HEK293 (cell line): ENCODE measurements at regions not wholly inside any gene's neighbourhood (a gene's known extent, or its start where the extent isn't known, plus 50 kb on each side); places are given as distances from the start of the nearest gene placed in this dataset.
"Not testable (repeated sequence)": the region's sequence is repeated elsewhere in the genome, so short reads cannot be mapped to it uniquely, and the experiment has no call there.

Experiments
- CTCF ChIP-seq: fragments of 450-650 bp; formaldehyde crosslinking; IDR thresholded peaks from 2 replicates; pipeline ENCODE4 v1.5.1; 2016; ENCODE audit warnings: missing biosample characterization, missing genetic modification characterization
- GLI2 ChIP-seq: fragments of 450-650 bp; formaldehyde crosslinking; IDR thresholded peaks from 2 replicates; pipeline ENCODE4; 2017; ENCODE audit warnings: missing biosample characterization, missing genetic modification characterization, low read depth, borderline replicate concordance
- SETDB1 ChIP-seq: IDR thresholded peaks from one replicate; pipeline ENCODE4 v1.6.1; 2017; ENCODE audit warnings: mild to moderate bottlenecking, low read length, moderate library complexity, mixed read lengths; ENCODE audit not compliant: insufficient read length
- ZNF140 ChIP-seq: fragments of 450-650 bp; formaldehyde crosslinking; IDR thresholded peaks from 2 replicates; pipeline ENCODE4 v1.5.1; 2016; ENCODE audit warnings: missing biosample characterization, missing genetic modification characterization
- ZNF155 ChIP-seq: fragments of 450-650 bp; formaldehyde crosslinking; IDR thresholded peaks from 2 replicates; pipeline ENCODE4 v1.5.1; 2016; ENCODE audit warnings: missing biosample characterization, missing genetic modification characterization
- ZNF214 ChIP-seq: fragments of 450-650 bp; formaldehyde crosslinking; IDR thresholded peaks from 2 replicates; pipeline ENCODE4 v1.5.1; 2017; ENCODE audit warnings: missing biosample characterization, mild to moderate bottlenecking, missing genetic modification characterization, borderline replicate concordance
- ZNF354C ChIP-seq: fragments of 450-650 bp; formaldehyde crosslinking; IDR thresholded peaks from 2 replicates; pipeline ENCODE4 v1.5.1; 2016; ENCODE audit warnings: missing biosample characterization, missing genetic modification characterization, low read depth, borderline replicate concordance
- ZNF610 ChIP-seq: fragments of 450-650 bp; formaldehyde crosslinking; IDR thresholded peaks from 2 replicates; pipeline ENCODE4 v1.5.1; 2016; ENCODE audit warnings: missing biosample characterization, missing genetic modification characterization, borderline replicate concordance
- TF ChIP-seq, protein P1 (sequence below): fragments of 450-650 bp; formaldehyde crosslinking; IDR thresholded peaks from 2 replicates; pipeline ENCODE4 v1.5.1; 2016; ENCODE audit warnings: missing biosample characterization, missing genetic modification characterization

DNA sequence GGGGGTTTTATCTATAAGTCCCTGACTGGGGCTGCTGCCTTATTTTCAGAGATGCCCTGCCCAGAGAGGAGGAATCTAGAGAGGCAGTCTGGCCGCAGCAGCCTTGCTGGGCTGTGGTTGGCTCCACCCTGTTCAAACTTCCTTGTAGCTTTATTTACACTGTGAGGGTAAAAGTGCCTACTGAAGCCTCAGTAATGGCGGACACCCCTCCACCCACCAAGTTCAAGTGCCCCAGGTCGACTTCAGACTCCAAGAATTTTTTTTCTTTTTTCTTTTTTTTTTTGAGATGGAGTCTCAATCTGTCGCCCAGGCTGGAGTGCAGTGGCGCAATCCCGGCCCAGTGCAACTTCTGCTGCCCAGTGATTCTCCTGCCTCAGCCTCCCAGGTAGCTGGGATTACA, 137.3 kb upstream of the MTPN start:
- TF ChIP-seq GLI2 (tag by site-specific recombination); CTCF (tag by site-specific recombination); ZNF214 (tag by site-specific recombination); ZNF155; ZNF140 (tag by site-specific recombination); ZNF354C; SETDB1; ZNF610 (tag by site-specific recombination): not testable (repeated sequence)
- TF ChIP-seq, protein P1, sequence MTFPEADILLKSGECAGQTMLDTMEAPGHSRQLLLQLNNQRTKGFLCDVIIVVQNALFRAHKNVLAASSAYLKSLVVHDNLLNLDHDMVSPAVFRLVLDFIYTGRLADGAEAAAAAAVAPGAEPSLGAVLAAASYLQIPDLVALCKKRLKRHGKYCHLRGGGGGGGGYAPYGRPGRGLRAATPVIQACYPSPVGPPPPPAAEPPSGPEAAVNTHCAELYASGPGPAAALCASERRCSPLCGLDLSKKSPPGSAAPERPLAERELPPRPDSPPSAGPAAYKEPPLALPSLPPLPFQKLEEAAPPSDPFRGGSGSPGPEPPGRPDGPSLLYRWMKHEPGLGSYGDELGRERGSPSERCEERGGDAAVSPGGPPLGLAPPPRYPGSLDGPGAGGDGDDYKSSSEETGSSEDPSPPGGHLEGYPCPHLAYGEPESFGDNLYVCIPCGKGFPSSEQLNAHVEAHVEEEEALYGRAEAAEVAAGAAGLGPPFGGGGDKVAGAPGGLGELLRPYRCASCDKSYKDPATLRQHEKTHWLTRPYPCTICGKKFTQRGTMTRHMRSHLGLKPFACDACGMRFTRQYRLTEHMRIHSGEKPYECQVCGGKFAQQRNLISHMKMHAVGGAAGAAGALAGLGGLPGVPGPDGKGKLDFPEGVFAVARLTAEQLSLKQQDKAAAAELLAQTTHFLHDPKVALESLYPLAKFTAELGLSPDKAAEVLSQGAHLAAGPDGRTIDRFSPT (tag by site-specific recombination) = not testable (repeated sequence)
